H9 (cell line): ENCODE measurements at regions not wholly inside any gene's neighbourhood (a gene's known extent, or its start where the extent isn't known, plus 50 kb on each side); places are given as distances from the start of the nearest gene placed in this dataset.
A peak's percentile ranks its signal among the peaks of the same experiment; 100 is the strongest.

ENCODE experiments used
- DNase-seq: peaks from one replicate; pipeline ENCODE4 v3.0.0-alpha.2; 2017
- H2AFZ ChIP-seq: one replicate; pipeline ENCODE4 v1.6.1; 2013; ENCODE audit warnings: mild to moderate bottlenecking, low read length, control low read depth, moderate library complexity
- H2AK5ac ChIP-seq: 2 replicates; pipeline ENCODE4 v1.6.1; 2013; ENCODE audit warnings: low read length, control low read depth, mixed read lengths; ENCODE audit not compliant: insufficient read length
- H2BK120ac ChIP-seq: one replicate; pipeline ENCODE4 v1.6.1; 2013; ENCODE audit warnings: low read depth, mild to moderate bottlenecking, low read length, control low read depth, inconsistent platforms; ENCODE audit not compliant: poor library complexity, severe bottlenecking
- H2BK12ac ChIP-seq: 2 replicates; pipeline ENCODE4 v1.6.1; 2013; ENCODE audit warnings: low read length, control low read depth, mixed read lengths, low read depth; ENCODE audit not compliant: insufficient read length
- H2BK15ac ChIP-seq: 2 replicates; pipeline ENCODE4 v1.6.1; 2013; ENCODE audit warnings: low read depth, low read length, control low read depth
- H2BK20ac ChIP-seq: one replicate; pipeline ENCODE4 v1.6.1; 2013; ENCODE audit warnings: low read depth, mild to moderate bottlenecking, low read length, control low read depth, inconsistent platforms; ENCODE audit not compliant: poor library complexity, severe bottlenecking
- H2BK5ac ChIP-seq: 2 replicates; pipeline ENCODE4 v1.6.1; 2013; ENCODE audit warnings: low read length, control low read depth, mixed read lengths; ENCODE audit not compliant: insufficient read length
- H3K14ac ChIP-seq: 2 replicates; pipeline ENCODE4 v1.6.1; 2013; ENCODE audit warnings: low read length, control low read depth; ENCODE audit not compliant: insufficient read depth
- H3K18ac ChIP-seq: 2 replicates; pipeline ENCODE4 v1.6.1; 2013; ENCODE audit warnings: low read depth, mild to moderate bottlenecking, mixed read lengths, low read length, control low read depth; ENCODE audit not compliant: insufficient read length
- H3K23ac ChIP-seq: 2 replicates; pipeline ENCODE4 v1.6.1; 2013; ENCODE audit warnings: low read length, control low read depth, mixed read lengths, low read depth; ENCODE audit not compliant: insufficient read length
- H3K23me2 ChIP-seq: 2 replicates; pipeline ENCODE4 v1.6.1; 2013; ENCODE audit warnings: low read depth, mild to moderate bottlenecking, mixed read lengths, low read length, control low read depth; ENCODE audit not compliant: insufficient read length, poor library complexity, severe bottlenecking
- H3K27ac ChIP-seq: 2 replicates; pipeline ENCODE4 v1.5.1; 2013; ENCODE audit warnings: low read length, control low read depth, mixed read lengths, low read depth; ENCODE audit not compliant: insufficient read length
- H3K27me3 ChIP-seq: 2 replicates; pipeline ENCODE4 v1.6.1; 2013; ENCODE audit warnings: low read length, control low read depth, inconsistent platforms; ENCODE audit not compliant: insufficient read depth
- H3K4ac ChIP-seq: 2 replicates; pipeline ENCODE4 v1.6.1; 2013; ENCODE audit warnings: low read depth, mild to moderate bottlenecking, control low read depth, inconsistent platforms, low read length, moderate library complexity
- H3K4me1 ChIP-seq: 2 replicates; pipeline ENCODE4 v1.6.1; 2013; ENCODE audit warnings: low read length, control low read depth, inconsistent platforms; ENCODE audit not compliant: insufficient read depth
- H3K4me2 ChIP-seq: 2 replicates; pipeline ENCODE4 v1.6.1; 2013; ENCODE audit warnings: low read length, control low read depth, mixed read lengths; ENCODE audit not compliant: insufficient read length, insufficient read depth
- H3K56ac ChIP-seq: 2 replicates; pipeline ENCODE4 v1.6.1; 2013; ENCODE audit warnings: low read depth, mild to moderate bottlenecking, mixed read lengths, low read length, control low read depth; ENCODE audit not compliant: insufficient read length
- H3K79me1 ChIP-seq: 2 replicates; pipeline ENCODE4 v1.6.1; 2013; ENCODE audit warnings: low read depth, mild to moderate bottlenecking, moderate library complexity, low read length, control low read depth, inconsistent platforms; ENCODE audit not compliant: insufficient read depth, poor library complexity, severe bottlenecking
- H3K79me2 ChIP-seq: 2 replicates; pipeline ENCODE4 v1.6.1; 2013; ENCODE audit warnings: low read length, control low read depth, inconsistent platforms; ENCODE audit not compliant: insufficient read depth
- H3K9ac ChIP-seq: 2 replicates; pipeline ENCODE4 v1.6.1; 2013; ENCODE audit warnings: low read length, control low read depth, mixed read lengths; ENCODE audit not compliant: insufficient read length; ENCODE audit errors: extremely low read depth
- H3K9me3 ChIP-seq: one replicate; pipeline ENCODE4 v1.6.1; 2013; ENCODE audit warnings: low read depth, low read length, inconsistent platforms; ENCODE audit not compliant: control insufficient read depth
- H3T11ph ChIP-seq: one replicate; pipeline ENCODE4 v1.6.1; 2013; ENCODE audit warnings: mild to moderate bottlenecking, low read length, control low read depth, inconsistent platforms
- H4K20me1 ChIP-seq: one replicate; pipeline ENCODE4 v1.6.1; 2013; ENCODE audit not compliant: control insufficient read depth, insufficient read length, insufficient read depth
- H4K5ac ChIP-seq: 2 replicates; pipeline ENCODE4 v1.6.1; 2013; ENCODE audit warnings: low read depth, mild to moderate bottlenecking, mixed read lengths, low read length, control low read depth; ENCODE audit not compliant: insufficient read length
- H4K8ac ChIP-seq: replicated peaks from 2 replicates; pipeline ENCODE4 v1.6.1; 2013; ENCODE audit warnings: low read length, control low read depth, mixed read lengths, low read depth; ENCODE audit not compliant: insufficient read length
- H4K91ac ChIP-seq: 2 replicates; pipeline ENCODE4 v1.6.1; 2013; ENCODE audit warnings: low read depth, mild to moderate bottlenecking, moderate library complexity, mixed read lengths, low read length, control low read depth; ENCODE audit not compliant: insufficient read length
- H3K27ac Mint-ChIP-seq, 3 experiments: 2 replicates in 2 of 3; 3 replicates in 1 of 3; pipeline ENCODE4 v1.8.0; 2020 to 2021; ENCODE audit warnings: mixed read lengths in 3 of 3, mild to moderate bottlenecking in 1 of 3, moderate library complexity in 1 of 3
- H3K27me3 Mint-ChIP-seq: 2 replicates; pipeline ENCODE4 v1.8.0; 2021; ENCODE audit warnings: low read depth, mild to moderate bottlenecking, moderate library complexity, mixed read lengths
- H3K36me3 Mint-ChIP-seq, 3 experiments: 2 replicates in 2 of 3; 3 replicates in 1 of 3; pipeline ENCODE4 v1.8.0; 2020 to 2021; ENCODE audit warnings: low read depth in 3 of 3, mixed read lengths in 3 of 3; ENCODE audit not compliant: insufficient read depth in 1 of 3
- H3K4me1 Mint-ChIP-seq, 2 experiments: 2 replicates each; pipeline ENCODE4 v1.8.0; 2020; ENCODE audit warnings: mixed read lengths in 2 of 2
- H3K4me3 Mint-ChIP-seq, 2 experiments: 2 replicates in 1 of 2; 3 replicates in 1 of 2; pipeline ENCODE4 v1.8.0; 2020 to 2021; ENCODE audit warnings: mild to moderate bottlenecking in 2 of 2, mixed read lengths in 2 of 2, moderate library complexity in 1 of 2
- H3K9me3 Mint-ChIP-seq, 2 experiments: 2 replicates in 1 of 2; 3 replicates in 1 of 2; pipeline ENCODE4 v1.8.0; 2020; ENCODE audit warnings: mild to moderate bottlenecking in 2 of 2, mixed read lengths in 2 of 2, moderate library complexity in 1 of 2
- CTCF ChIP-seq: fragments of 200-600 bp; sonication (generic); conservative IDR thresholded peaks from 3 replicates; pipeline ENCODE4 v1.8.0; 2021; ENCODE audit warnings: antibody characterized with exemption, mild to moderate bottlenecking
- WGBS: extraction: QIAGEN DNeasy Blood & Tissue Kit; methylation state at CpG from one replicate; pipeline ENCODE4 v1.1.7; 2013; ENCODE audit warnings: missing lambda C conversion rate, low lambda C conversion rate, mixed read lengths; ENCODE audit not compliant: insufficient read length; ENCODE audit errors: extremely low coverage; 5-methylcytosine and 5-hydroxymethylcytosine counted together

- Mint-ChIP-seq H3K27ac (peak overlapping the region in 1 of 3 experiments; percentile 24; a peak in 1 of 7 replicates), H3K36me3 (peaks cover 0 to 7% (median 2%) of the 10 kb centered on the region in 3 experiments; a peak in 5 of 7 replicates)
- no peak for TF ChIP-seq CTCF
Observed at GRCh38 chr10:78464118-78464855, 430.6 kb downstream of the RPS24 start.

More at GRCh38 chr10:78464118-78464855, 430.6 kb downstream of the RPS24 start:
- H2BK12ac ChIP-seq: no peak overlapping the region
- H3K9ac ChIP-seq: no peak overlapping the region
- no peak overlapping the region for H2BK5ac ChIP-seq
- no peak overlapping the region for H4K5ac ChIP-seq
- H3K27me3 ChIP-seq: no peaks in the 10 kb centered on the region
- no peak overlapping the region for H3K14ac ChIP-seq
- no CpG with 5 or more reads among the region's 4 CpGs for WGBS
- peaks cover 6% of the 10 kb centered on the region for H3K27me3 Mint-ChIP-seq
- DNase-seq: no peak
- H3K4me3 Mint-ChIP-seq: no peak overlapping the region
- no peak overlapping the region for H2AK5ac ChIP-seq
- H3K56ac ChIP-seq: no peak overlapping the region
- no peak overlapping the region for H3K18ac ChIP-seq
- no peaks in the 10 kb centered on the region for H3K23me2 ChIP-seq
- no peak overlapping the region for H4K8ac ChIP-seq
- no peak overlapping the region for H4K91ac ChIP-seq
- no peak overlapping the region for H3K27ac ChIP-seq
- peaks cover 2 to 9% of the 10 kb centered on the region in 2 experiments; a peak in 3 of 5 replicates for H3K9me3 Mint-ChIP-seq
- no peak overlapping the region for H2BK15ac ChIP-seq
- H2AFZ ChIP-seq: no peak overlapping the region
- H2BK20ac ChIP-seq: no peak overlapping the region
- H4K20me1 ChIP-seq: no peaks in the 10 kb centered on the region
- peaks cover 18 to 28% of the 10 kb centered on the region in 2 experiments for H3K4me1 Mint-ChIP-seq
- no peaks in the 10 kb centered on the region for H3K9me3 ChIP-seq
- no peak overlapping the region for H3K4ac ChIP-seq
- H3K4me1 ChIP-seq: peaks cover 4% of the 10 kb centered on the region; the same call in 1 of the 2 replicates
- H2BK120ac ChIP-seq: no peak overlapping the region
- no peak overlapping the region for H3K4me2 ChIP-seq
- no peak overlapping the region for H3T11ph ChIP-seq
- H3K23ac ChIP-seq: no peak overlapping the region
- H3K79me2 ChIP-seq: no peaks in the 10 kb centered on the region
- H3K79me1 ChIP-seq: no peaks in the 10 kb centered on the region
